Cardiac fibroblast (primary cell): ENCODE measurements at regions not wholly inside any gene's neighbourhood (a gene's known extent, or its start where the extent isn't known, plus 50 kb on each side); places are given as distances from the start of the nearest gene placed in this dataset.

Experiments
- DNase-seq, 2 donors: peaks; one replicate each; pipeline versions ENCODE4 v3.0.0 to v3.0.0-alpha.2; 2010; ENCODE audit warnings: low read depth in 2 of 2
- H3K4me3 ChIP-seq, 2 donors: replicated peaks in 1 of 2; 1 replicate in 1 of 2; 2 replicates in 1 of 2; pipeline ENCODE4 v1.5.1; 2011; ENCODE audit warnings: low read depth in 2 of 2, low read length in 2 of 2, mild to moderate bottlenecking in 2 of 2, moderate library complexity in 1 of 2
- TF ChIP-seq, protein P1 (sequence below): IDR thresholded peaks from one replicate; pipeline ENCODE4 v1.5.1; 2011; ENCODE audit warnings: low read depth, mild to moderate bottlenecking, low read length, inconsistent platforms

DNA sequence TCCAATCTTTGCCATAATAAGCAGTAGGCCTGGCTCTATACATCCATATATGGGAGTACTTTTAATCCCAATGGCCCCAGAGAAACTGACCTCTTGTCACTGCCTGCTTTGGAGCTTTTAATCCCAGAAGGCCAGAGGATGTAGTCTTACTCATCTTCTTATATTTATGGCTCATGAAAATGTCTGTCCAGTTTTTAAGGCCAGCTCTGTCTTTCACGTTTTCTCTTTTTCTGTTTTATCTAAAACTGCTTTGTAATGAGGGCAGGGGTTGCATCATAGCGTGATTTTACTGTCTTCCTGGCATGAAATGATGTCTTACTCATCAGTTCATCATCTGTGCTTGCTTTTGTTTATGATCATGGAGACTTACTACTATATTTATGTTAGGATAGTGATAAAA lies 1094.9 kb downstream of the MAT2B start:
- peak; percentile 19 to 72 for DNase-seq
- TF ChIP-seq, protein P1, sequence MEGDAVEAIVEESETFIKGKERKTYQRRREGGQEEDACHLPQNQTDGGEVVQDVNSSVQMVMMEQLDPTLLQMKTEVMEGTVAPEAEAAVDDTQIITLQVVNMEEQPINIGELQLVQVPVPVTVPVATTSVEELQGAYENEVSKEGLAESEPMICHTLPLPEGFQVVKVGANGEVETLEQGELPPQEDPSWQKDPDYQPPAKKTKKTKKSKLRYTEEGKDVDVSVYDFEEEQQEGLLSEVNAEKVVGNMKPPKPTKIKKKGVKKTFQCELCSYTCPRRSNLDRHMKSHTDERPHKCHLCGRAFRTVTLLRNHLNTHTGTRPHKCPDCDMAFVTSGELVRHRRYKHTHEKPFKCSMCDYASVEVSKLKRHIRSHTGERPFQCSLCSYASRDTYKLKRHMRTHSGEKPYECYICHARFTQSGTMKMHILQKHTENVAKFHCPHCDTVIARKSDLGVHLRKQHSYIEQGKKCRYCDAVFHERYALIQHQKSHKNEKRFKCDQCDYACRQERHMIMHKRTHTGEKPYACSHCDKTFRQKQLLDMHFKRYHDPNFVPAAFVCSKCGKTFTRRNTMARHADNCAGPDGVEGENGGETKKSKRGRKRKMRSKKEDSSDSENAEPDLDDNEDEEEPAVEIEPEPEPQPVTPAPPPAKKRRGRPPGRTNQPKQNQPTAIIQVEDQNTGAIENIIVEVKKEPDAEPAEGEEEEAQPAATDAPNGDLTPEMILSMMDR: no peak
- no peak overlapping the region for H3K4me3 ChIP-seq

- TF ChIP-seq, protein P1: no peak
- H3K4me3 ChIP-seq: no peak overlapping the region
- DNase-seq: no peak
Observed at GRCh38 chr5:164600929-164601535, 1095.6 kb downstream of the MAT2B start.

GRCh38 chr5:164608507-164608906 lies 1103.1 kb downstream of the MAT2B start:
- TF ChIP-seq, protein P1: no peak
- no peak overlapping the region for H3K4me3 ChIP-seq
- no peak for DNase-seq

DNA sequence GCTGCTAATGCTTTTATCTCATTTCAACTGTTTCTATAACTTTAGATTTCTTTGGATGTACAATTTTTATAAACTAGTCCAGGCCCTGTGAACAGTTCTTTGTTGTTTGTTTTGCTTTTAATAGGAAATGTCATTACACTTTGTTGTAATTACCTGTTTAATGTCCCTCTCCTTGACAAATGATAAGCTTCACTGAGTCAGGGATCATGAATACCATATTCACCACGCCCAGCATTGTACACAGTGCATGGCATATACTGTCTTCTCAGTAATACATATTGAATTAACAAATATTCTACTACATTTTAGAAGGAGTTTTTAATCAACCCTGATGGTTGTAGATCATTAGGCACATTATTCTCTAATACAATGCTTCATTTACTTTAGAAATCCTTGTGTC lies 1105.0 kb downstream of the MAT2B start:
- H3K4me3 ChIP-seq: no peak overlapping the region
- no peak for DNase-seq
- TF ChIP-seq, protein P1: no peak

DNA sequence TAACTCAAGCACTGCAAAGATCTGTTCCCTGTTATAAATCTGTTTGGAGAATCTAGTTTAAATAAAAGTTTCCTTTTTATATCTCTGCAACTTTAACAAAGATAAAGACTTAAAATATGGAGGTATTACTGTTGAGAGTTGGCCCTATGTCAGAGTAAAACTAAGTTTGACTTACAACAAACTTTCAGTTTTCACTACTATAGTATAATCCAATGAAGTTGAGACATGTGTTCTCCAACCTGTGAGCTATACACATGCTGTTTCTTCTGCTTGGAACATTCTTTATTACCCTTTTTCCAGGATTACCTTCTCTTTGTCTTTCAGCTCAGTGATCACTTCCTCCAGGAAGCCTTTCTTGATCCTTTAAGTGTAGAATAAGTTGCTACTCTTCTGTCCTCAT lies 1109.3 kb downstream of the MAT2B start:
- TF ChIP-seq, protein P1: no peak
- no peak for DNase-seq
- H3K4me3 ChIP-seq: no peak overlapping the region

DNA sequence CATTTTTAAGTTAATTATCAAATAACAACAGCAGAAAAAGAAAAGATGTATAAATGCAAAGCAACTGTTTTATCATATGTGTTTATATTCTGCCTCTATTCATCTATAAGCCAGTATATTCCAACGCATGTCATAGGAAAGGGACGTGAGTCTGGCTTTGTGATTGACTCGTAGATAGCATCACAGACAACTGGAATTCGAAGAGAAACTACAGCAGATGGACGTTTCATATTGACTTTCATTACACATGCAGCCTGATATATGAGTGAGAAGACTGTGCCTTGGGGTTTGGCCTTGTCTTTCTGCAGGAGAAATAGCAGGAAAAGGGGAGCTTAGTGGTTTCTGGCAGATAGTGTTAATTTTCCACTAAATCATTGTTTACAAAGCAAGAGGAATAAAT lies 1111.9 kb downstream of the MAT2B start:
- no peak for DNase-seq
- no peak overlapping the region for H3K4me3 ChIP-seq
- TF ChIP-seq, protein P1: no peak

DNA sequence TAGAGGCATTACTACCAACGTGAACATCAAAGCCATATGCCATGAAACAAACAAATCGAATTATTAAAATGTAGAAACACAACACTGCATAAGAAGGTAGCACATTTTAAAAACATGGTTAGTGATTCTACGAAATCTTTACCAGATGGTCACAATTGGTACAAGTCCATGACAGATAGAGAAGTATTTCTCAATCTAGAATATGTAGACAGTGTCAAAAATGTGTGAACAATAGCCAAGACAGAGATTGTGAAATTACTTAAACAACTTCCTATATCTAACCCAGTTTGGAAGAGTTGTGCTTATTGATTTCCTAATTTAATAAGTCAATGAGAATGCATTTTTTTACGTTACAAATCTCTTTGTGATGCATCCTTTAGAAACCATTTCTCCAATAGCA lies 1121.6 kb downstream of the MAT2B start:
- TF ChIP-seq, protein P1: no peak
- H3K4me3 ChIP-seq: no peak overlapping the region
- no peak for DNase-seq
